ENCODE measurements at regions not wholly inside any gene's neighbourhood (a gene's known extent, or its start where the extent isn't known, plus 50 kb on each side); places are given as distances from the start of the nearest gene placed in this dataset.

DNA sequence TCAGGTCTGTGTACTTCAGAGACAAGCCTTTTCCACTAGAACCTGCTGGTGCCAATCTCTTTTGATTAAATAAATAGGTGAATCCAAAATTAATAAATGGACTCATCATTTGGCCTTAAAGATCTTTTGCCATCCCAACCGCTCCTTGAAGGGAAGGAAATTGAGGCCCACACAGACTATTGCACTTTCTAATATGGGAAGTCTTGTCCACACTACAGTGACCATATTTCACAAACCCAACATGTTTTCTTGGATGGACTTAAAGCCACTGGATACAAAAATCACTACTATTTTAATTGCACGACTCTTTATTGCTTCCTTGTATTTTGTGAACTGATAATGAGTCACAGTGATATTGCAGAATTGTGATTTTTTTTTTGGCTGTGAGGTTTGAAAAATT is 135.0 kb downstream of the DIRAS2 start:
- H3K4me3 ChIP-seq: no peak overlapping the region
- DNase-seq: no peak
- no peaks in the 10 kb centered on the region for H3K9me3 ChIP-seq
- H3K27me3 ChIP-seq: no peaks in the 10 kb centered on the region
- no peaks in the 10 kb centered on the region for H3K4me1 ChIP-seq
- 79 to 83% methylated on average over 2 of the region's 2 CpGs for WGBS, 2 donors
- H3K36me3 ChIP-seq: no peaks in the 10 kb centered on the region
- TF ChIP-seq, protein P1, sequence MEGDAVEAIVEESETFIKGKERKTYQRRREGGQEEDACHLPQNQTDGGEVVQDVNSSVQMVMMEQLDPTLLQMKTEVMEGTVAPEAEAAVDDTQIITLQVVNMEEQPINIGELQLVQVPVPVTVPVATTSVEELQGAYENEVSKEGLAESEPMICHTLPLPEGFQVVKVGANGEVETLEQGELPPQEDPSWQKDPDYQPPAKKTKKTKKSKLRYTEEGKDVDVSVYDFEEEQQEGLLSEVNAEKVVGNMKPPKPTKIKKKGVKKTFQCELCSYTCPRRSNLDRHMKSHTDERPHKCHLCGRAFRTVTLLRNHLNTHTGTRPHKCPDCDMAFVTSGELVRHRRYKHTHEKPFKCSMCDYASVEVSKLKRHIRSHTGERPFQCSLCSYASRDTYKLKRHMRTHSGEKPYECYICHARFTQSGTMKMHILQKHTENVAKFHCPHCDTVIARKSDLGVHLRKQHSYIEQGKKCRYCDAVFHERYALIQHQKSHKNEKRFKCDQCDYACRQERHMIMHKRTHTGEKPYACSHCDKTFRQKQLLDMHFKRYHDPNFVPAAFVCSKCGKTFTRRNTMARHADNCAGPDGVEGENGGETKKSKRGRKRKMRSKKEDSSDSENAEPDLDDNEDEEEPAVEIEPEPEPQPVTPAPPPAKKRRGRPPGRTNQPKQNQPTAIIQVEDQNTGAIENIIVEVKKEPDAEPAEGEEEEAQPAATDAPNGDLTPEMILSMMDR (IDR thresholded peaks at IDR 0.05): no peak
- no peak for ATAC-seq
- intact Hi-C loops (cut with DNase I): no loop called here
- no peak overlapping the region for H3K27ac ChIP-seq

DNA sequence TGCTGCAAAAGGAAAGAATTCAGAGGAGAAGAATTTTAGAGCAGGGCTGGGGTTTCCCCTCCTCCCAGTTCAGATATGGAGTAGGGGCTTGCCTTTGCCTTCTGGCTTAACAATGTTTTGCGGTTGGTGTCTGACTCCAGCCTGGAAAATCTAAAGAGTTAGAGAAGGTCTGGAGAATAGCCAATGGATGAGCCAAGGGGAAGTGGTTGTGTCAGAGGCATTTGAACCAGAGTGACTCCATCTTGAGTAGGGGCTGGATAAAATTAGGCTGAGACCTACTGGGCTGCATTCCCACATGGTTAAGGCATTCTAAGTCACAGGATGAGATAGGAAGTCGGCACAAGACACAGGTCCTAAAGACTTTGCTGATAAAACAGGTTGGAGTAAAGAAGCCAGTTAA is 133.7 kb downstream of the DIRAS2 start:
- no peak for ATAC-seq
- H3K36me3 ChIP-seq: no peaks in the 10 kb centered on the region
- H3K4me3 ChIP-seq: no peak overlapping the region
- H3K27ac ChIP-seq: no peak overlapping the region
- WGBS, 2 donors: 61 to 68% methylated on average over 2 of the region's 2 CpGs
- no peaks in the 10 kb centered on the region for H3K27me3 ChIP-seq
- H3K4me1 ChIP-seq: no peaks in the 10 kb centered on the region
- TF ChIP-seq, protein P1 (IDR thresholded peaks at IDR 0.05): no peak
- H3K9me3 ChIP-seq: peaks cover 0 to 3% (median 0%) of the 10 kb centered on the region in 11 donors
- DNase-seq: no peak
- intact Hi-C loops (cut with DNase I): no loop called here

DNA sequence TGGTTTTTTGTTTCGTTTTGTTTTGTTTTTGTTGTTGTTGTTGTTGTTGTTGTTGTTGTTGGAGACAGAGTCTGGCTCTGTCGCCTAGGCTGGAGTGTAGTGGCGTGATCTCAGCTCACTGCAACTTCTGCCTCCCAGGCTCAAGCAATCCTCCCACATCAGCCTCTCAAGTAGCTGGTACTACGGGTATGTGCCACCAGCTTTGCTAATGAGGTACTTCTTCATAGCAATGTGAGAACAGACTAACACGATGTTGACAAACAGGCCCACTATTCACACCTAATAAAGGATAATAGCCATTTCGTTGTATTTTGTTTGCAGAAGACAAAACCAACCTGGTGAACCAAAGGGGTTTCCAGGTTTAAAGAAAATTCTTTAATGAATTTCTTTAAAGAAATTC is 130.9 kb downstream of the DIRAS2 start:
- no peaks in the 10 kb centered on the region for H3K36me3 ChIP-seq
- no peaks in the 10 kb centered on the region for H3K4me1 ChIP-seq
- TF ChIP-seq, protein P1 (IDR thresholded peaks at IDR 0.05): no peak
- no peak overlapping the region for H3K27ac ChIP-seq
- H3K9me3 ChIP-seq: peaks cover 0 to 3% (median 0%) of the 10 kb centered on the region in 11 donors
- no peak overlapping the region for H3K4me3 ChIP-seq
- 80 to 87% methylated on average over 6 of the region's 6 CpGs for WGBS, 2 donors
- DNase-seq (no peak), ATAC-seq (no peak)
- intact Hi-C loops (cut with DNase I): no loop called here
- H3K27me3 ChIP-seq: no peaks in the 10 kb centered on the region

DNA sequence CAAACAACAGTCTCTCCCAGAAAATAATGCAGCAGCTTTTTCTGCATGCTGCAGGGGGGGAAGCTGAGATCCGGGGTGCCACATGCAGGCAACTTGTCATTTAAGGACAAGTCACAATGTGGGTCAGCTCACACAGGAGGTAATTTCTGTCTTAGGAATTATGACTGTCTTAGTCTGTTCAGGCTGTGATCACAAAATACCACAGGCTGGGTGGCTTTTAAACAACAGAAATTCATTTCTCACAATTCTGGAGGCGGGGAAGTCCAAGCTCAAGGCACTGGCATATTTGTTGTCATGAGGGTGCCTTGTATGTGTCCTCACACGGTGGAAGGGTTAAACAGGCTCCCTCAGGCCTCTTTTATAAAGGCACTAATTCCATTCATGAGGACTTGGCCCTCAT is 127.7 kb downstream of the DIRAS2 start:
- no peak for DNase-seq
- H3K27ac ChIP-seq: no peak overlapping the region
- H3K4me1 ChIP-seq: no peaks in the 10 kb centered on the region
- 88 to 92% methylated on average over 3 of the region's 3 CpGs for WGBS, 2 donors
- H3K36me3 ChIP-seq: no peaks in the 10 kb centered on the region
- peaks cover 0 to 3% (median 0%) of the 10 kb centered on the region in 11 donors for H3K9me3 ChIP-seq
- H3K4me3 ChIP-seq: no peak overlapping the region
- TF ChIP-seq, protein P1 (IDR thresholded peaks at IDR 0.05): no peak
- H3K27me3 ChIP-seq: no peaks in the 10 kb centered on the region
- intact Hi-C loops (cut with DNase I): no loop called here
- ATAC-seq: no peak

DNA sequence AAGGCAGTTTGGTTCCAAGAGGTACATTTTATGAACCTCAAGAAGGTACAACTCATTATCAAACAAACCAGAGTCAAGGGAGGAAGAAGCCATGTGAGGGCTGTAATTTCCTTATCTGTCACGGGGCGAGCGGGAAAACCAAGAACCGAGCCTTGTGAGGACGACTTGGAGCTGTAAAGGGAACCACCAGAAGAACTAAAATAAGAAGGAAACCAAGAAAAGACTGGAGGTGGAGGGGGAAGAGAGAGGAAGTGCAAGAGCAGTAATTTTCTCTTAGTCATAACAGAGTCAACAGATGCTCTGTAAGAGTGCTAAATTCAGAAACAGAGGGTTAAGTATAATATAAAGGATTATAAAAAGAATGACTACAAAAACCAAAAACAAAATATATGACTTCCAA is 127.1 kb downstream of the DIRAS2 start:
- intact Hi-C loops (cut with DNase I): no loop called here
- DNase-seq: no peak
- WGBS, 2 donors: 62 to 73% methylated on average over 5 of the region's 5 CpGs

More for the DNA sequence above, 127.1 kb downstream of the DIRAS2 start:
- Histone ChIP-seq H3K36me3 (no peaks in the 10 kb centered on the region), H3K4me1 (no peaks in the 10 kb centered on the region), H3K27me3 (no peaks in the 10 kb centered on the region), H3K9me3 (peaks cover 0 to 3% (median 0%) of the 10 kb centered on the region in 11 donors), H3K27ac (no peak overlapping the region), H3K4me3 (no peak overlapping the region)
- TF ChIP-seq, protein P1 (IDR thresholded peaks at IDR 0.05): no peak
- ATAC-seq: no peak
